Colonic mucosa (tissue), 4 donors: ENCODE measurements at regions not wholly inside any gene's neighbourhood (a gene's known extent, or its start where the extent isn't known, plus 50 kb on each side); places are given as distances from the start of the nearest gene placed in this dataset.

Experiments
- DNase-seq: peaks from one replicate; pipeline ENCODE4 v3.0.0-alpha.2; 2020
- H3K27ac ChIP-seq: fragments of 200-600 bp; one replicate; pipeline ENCODE4 v1.8.0; 2021
- H3K27me3 ChIP-seq: fragments of 200-600 bp; one replicate; pipeline ENCODE4 v1.8.0; 2021
- H3K36me3 ChIP-seq: fragments of 200-600 bp; one replicate; pipeline ENCODE4 v1.8.0; 2021
- H3K4me1 ChIP-seq: fragments of 200-600 bp; one replicate; pipeline ENCODE4 v1.8.0; 2021; ENCODE audit warnings: mild to moderate bottlenecking
- H3K4me3 ChIP-seq: fragments of 200-600 bp; one replicate; pipeline ENCODE4 v1.8.0; 2021
- H3K9ac ChIP-seq, 2 donors: one replicate each; pipeline ENCODE4 v1.7.0; 2013; ENCODE audit warnings: control low read depth in 2 of 2, low read depth in 2 of 2, low read length in 2 of 2
- H3K9me3 ChIP-seq: fragments of 200-600 bp; one replicate; pipeline ENCODE4 v1.8.0; 2021
- intact Hi-C: fragments of 100-400 bp; cut with DNase I; formaldehyde crosslinking; loops from one replicate; pipeline ENCODE4 v1.14.1; 2022
- TF ChIP-seq, protein P1 (sequence below): fragments of 200-600 bp; IDR thresholded peaks from one replicate; pipeline ENCODE4 v1.8.0; 2022; ENCODE audit warnings: antibody characterized with exemption, mild to moderate bottlenecking
- donor health status: healthy.
- donor health status: DM: no; HTN: no; CAD: no.
- donor health status: DM: no; HTN: no; CAD: no.

DNA sequence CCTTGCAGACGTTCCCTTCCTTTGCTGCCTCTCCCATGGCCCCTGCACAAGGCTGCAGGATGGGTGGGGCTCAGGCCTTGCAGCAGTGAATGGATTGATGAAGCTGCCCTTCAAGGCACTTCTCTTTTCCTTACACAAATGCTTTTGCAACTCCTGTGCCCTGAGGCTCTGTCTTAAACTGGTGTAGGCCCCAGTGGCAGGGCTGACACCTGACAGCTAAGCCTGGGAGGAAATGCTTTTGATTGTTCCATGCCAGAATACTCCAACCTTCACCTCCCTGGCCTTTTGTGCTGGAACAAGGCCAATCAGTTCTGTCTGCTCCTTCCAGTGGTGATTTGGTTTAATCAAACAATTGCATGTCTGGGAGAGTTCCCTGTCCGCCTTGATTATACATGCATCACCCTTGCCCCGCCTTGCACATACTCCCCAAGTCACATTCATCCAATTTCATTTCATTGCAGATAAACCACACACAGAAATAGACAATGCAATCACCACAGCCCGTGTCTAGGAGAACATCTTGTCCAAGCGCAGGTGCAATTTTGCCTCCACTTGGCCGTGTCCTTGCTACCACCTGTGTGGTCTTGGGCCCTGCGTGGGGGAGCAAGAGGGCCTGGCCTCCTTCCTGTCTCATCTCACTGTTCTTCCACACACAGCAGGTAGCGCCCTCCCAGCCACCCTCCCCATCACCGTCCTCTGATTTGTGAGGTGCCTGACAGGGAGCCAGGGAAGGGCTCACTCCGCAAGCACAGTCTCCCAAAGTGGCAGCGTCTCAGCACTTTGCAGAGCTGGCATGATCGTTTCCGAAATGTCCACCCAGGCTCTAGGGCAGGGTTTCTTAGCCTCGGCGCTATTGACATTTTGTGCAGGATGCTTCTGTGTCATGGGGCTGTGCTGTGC is 120.4 kb downstream of the CDH26 start:
- H3K4me1 ChIP-seq, result no peaks in the 10 kb centered on the region
- TF ChIP-seq, protein P1, sequence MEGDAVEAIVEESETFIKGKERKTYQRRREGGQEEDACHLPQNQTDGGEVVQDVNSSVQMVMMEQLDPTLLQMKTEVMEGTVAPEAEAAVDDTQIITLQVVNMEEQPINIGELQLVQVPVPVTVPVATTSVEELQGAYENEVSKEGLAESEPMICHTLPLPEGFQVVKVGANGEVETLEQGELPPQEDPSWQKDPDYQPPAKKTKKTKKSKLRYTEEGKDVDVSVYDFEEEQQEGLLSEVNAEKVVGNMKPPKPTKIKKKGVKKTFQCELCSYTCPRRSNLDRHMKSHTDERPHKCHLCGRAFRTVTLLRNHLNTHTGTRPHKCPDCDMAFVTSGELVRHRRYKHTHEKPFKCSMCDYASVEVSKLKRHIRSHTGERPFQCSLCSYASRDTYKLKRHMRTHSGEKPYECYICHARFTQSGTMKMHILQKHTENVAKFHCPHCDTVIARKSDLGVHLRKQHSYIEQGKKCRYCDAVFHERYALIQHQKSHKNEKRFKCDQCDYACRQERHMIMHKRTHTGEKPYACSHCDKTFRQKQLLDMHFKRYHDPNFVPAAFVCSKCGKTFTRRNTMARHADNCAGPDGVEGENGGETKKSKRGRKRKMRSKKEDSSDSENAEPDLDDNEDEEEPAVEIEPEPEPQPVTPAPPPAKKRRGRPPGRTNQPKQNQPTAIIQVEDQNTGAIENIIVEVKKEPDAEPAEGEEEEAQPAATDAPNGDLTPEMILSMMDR, result no peak
- H3K27ac ChIP-seq, result no peak overlapping the region
- H3K9me3 ChIP-seq, result no peaks in the 10 kb centered on the region
- DNase-seq, result no peak
- intact Hi-C loops, result no loop called here
- no peaks in the 10 kb centered on the region for H3K36me3 ChIP-seq
- no peak overlapping the region for H3K4me3 ChIP-seq
- no peak overlapping the region for H3K9ac ChIP-seq
- H3K27me3 ChIP-seq, result no peaks in the 10 kb centered on the region

DNA sequence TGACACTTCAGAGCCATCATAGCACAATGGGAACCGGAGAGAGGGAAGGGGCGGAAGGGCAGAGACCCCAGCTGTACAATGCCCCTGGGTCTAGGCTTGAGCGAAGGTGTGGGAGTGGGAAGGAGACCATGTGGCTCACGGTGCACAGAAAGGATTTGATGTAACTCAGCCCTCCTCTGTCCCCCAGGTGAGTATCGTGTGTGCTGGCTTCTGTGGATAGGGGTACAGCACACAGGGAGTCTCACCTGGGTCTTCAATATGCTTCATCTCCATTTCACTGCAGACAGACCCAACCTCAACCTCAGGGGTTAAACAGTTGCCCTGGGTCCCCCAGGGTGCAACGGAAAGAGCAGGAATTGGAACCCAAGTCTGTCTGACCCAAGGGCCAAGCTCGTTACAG is 122.2 kb downstream of the CDH26 start:
- no peak overlapping the region for H3K4me3 ChIP-seq
- no peak for DNase-seq
- no peaks in the 10 kb centered on the region for H3K4me1 ChIP-seq
- no peaks in the 10 kb centered on the region for H3K27me3 ChIP-seq
- no peak overlapping the region for H3K27ac ChIP-seq
- H3K36me3 ChIP-seq, result no peaks in the 10 kb centered on the region
- intact Hi-C loops, result no loop called here
- H3K9ac ChIP-seq, result no peak overlapping the region
- H3K9me3 ChIP-seq, result no peaks in the 10 kb centered on the region
- TF ChIP-seq, protein P1, result no peak

DNA sequence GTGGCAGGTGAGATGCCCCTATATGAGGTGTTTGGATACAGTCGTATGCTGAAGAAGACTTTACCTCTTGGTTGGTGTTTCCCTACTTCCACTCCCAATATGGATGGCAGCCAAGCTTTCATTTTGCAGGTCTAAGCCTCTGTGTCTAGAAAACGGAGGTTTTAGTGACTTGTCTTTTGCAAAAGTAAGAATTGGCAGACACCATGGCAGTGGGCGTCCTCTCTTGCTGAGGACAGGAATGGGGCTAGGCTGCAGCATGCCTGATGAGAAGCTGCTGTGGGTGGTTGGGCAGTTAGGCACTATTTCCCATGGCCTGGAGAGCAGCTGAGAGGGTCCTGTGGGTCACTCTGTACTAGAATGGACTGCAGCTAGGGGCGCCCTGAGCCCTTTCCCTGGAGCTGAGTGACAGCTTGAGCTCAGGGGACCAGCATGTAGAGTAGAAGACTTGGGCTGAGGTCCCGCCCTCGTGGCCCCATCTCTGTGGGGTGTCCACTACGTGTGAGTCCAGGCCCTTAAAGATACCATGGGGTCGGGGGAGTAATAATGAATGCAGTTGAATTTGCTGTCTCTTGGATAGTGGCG is 127.4 kb downstream of the CDH26 start:
- H3K9ac ChIP-seq, result no peak overlapping the region
- H3K27me3 ChIP-seq, result peaks cover 18% of the 10 kb centered on the region
- H3K4me3 ChIP-seq, result no peak overlapping the region
- no peak for DNase-seq
- TF ChIP-seq, protein P1, result no peak
- intact Hi-C loops, result no loop called here
- H3K4me1 ChIP-seq, result no peaks in the 10 kb centered on the region
- H3K27ac ChIP-seq, result no peak overlapping the region
- H3K9me3 ChIP-seq, result no peaks in the 10 kb centered on the region
- no peaks in the 10 kb centered on the region for H3K36me3 ChIP-seq

DNA sequence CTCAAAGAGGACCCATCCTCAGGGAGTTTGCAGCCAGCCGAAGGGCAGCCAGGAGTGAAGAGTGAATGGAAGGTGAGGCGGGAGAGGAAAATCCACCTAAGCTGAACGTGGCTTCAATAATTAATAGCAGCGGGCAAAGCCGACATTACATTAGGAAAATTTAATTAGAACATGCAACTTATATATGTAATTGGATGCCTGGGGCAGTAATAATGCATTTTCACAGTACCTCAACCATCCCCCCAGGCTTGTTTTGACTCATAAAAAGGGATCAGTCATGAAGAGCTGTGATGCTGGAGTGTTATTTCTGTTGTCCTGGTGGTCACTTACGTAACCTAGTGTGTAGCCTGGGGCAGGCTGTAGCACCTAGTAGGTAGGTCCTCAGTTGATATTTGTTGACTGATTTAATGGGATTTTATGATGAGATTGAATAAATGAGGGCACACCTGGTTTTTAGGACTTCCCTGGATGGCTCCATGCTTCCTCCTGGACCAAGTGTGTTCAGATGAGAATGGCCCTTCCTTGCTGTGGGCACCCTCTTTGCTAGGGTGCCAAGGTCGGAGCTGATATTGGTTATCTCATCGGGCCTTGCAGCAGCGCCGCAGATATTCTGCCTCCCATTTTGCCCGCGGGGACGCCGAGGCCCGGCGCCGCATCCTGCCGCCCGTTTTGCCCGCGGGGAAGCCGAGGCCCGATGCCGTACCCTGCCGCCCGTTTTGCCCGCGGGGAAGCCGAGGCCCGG is 128.8 kb downstream of the CDH26 start:
- no peak overlapping the region for H3K4me3 ChIP-seq
- intact Hi-C loops, result no loop called here
- DNase-seq, result no peak
- H3K9me3 ChIP-seq, result no peaks in the 10 kb centered on the region
- peak overlapping the region in 1 of 2 donors; percentile 35 for H3K9ac ChIP-seq
- TF ChIP-seq, protein P1, result no peak
- peaks cover 18% of the 10 kb centered on the region for H3K27me3 ChIP-seq
- no peaks in the 10 kb centered on the region for H3K36me3 ChIP-seq
- no peaks in the 10 kb centered on the region for H3K4me1 ChIP-seq
- H3K27ac ChIP-seq, result no peak overlapping the region

DNA sequence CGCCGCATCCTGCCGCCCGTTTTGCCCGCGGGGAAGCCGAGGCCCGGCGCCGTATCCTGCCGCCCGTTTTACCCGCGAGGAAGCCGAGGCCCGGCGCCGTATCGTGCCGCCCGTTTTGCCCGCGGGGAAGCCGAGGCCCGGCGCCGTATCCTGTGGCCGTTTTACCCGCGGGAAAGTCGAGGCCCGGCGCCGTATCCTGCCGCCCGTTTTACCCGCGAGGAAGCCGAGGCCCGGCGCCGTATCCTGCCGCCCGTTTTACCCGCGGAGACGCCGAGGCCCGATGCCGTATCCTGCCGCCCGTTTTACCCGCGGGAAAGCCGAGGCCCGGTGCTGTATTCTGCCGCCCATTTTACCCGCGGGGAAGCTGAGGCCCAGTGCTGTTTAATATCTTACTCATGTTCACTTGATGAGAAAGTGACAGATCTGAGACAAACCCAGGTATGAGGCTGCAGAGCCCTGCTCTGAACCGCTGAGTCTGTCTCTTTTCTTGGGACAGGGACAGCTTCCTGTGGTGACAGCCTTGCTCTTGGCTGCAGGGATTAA is 129.4 kb downstream of the CDH26 start:
- TF ChIP-seq, protein P1, result no peak
- no peaks in the 10 kb centered on the region for H3K9me3 ChIP-seq
- H3K27me3 ChIP-seq, result peaks cover 18% of the 10 kb centered on the region
- H3K36me3 ChIP-seq, result no peaks in the 10 kb centered on the region
- intact Hi-C loops, result no loop called here
- no peak overlapping the region for H3K27ac ChIP-seq
- peak overlapping the region in 1 of 2 donors; percentile 35 for H3K9ac ChIP-seq
- no peak for DNase-seq
- H3K4me1 ChIP-seq, result no peaks in the 10 kb centered on the region
- no peak overlapping the region for H3K4me3 ChIP-seq
